GM12878 (cell line): ENCODE measurements at regions not wholly inside any gene's neighbourhood (a gene's known extent, or its start where the extent isn't known, plus 50 kb on each side); places are given as distances from the start of the nearest gene placed in this dataset.

Source experiments
- ATAC-seq: fragments of 200-7000 bp; cut with Tn5 transposase; 3 replicates; pipeline ENCODE4 v1.9.1; 2020; ENCODE audit warnings: mild to moderate bottlenecking, moderate library complexity
- BruUV-seq: library from RNA; stranded (reverse); fragments of 400-500 nt; replicated peaks from 2 replicates; lab custom pipeline; 2021; lab: Mats Ljungman, UMichigan
- CTCF ChIA-PET: fragments of 300-600 bp; sonication (Branson Sonifier 250); formaldehyde crosslinking; extraction: SDS; loops from one replicate; lab custom pipeline; 2021; ENCODE audit warnings: inconsistent platforms; lab: Yijun Ruan, JAX
- POLR2A ChIA-PET: fragments of 350-600 bp; formaldehyde crosslinking; extraction: SDS; loops from one replicate; lab custom pipeline; 2021; ENCODE audit warnings: inconsistent platforms; lab: Charles Lee
- RAD21 ChIA-PET: fragments of 300-600 bp; sonication (Branson Sonifier 250); formaldehyde crosslinking; loops from one replicate; lab custom pipeline; 2023; ENCODE audit warnings: antibody characterized with exemption; ENCODE audit not compliant: unreplicated experiment; lab: Charles Lee
- SMC1A ChIA-PET: fragments of 300-600 bp; sonication (Branson Sonifier 250); formaldehyde crosslinking; loops from one replicate; lab custom pipeline; 2023; ENCODE audit not compliant: unreplicated experiment, uncharacterized antibody; lab: Charles Lee
- DNase-seq: peaks from one replicate; pipeline ENCODE4 v3.0.0-alpha.2; 2011; ENCODE audit warnings: low read depth, low spot score
- FAIRE-seq: peaks from 3 replicates; lab custom pipeline; 2011; peaks lifted over from hg19 to GRCh38; lab: Jason Lieb, UNC
- H2AFZ ChIP-seq: 2 replicates; pipeline ENCODE4 v1.6.0; 2011; ENCODE audit warnings: low read depth, low read length, control low read depth; ENCODE audit not compliant: control insufficient read depth
- H3K27ac ChIP-seq: 2 replicates; pipeline ENCODE4 v1.5.1; 2011; ENCODE audit warnings: control low read depth; ENCODE audit not compliant: control insufficient read depth, insufficient read depth
- H3K27me3 ChIP-seq, 2 experiments: replicated peaks in 1 of 2; 2 replicates each; pipeline versions ENCODE4 v1.6.0 to v1.6.1; 2011; ENCODE audit warnings: low read length in 1 of 2; ENCODE audit not compliant: control insufficient read depth in 2 of 2, insufficient read depth in 2 of 2
- H3K36me3 ChIP-seq, 2 experiments: 2 replicates each; pipeline ENCODE4 v1.5.1; 2011; ENCODE audit warnings: low read length in 1 of 2; ENCODE audit not compliant: control insufficient read depth in 2 of 2, insufficient read depth in 2 of 2
- H3K4me1 ChIP-seq: 2 replicates; pipeline ENCODE4 v1.6.1; 2011; ENCODE audit warnings: mild to moderate bottlenecking, low read length, moderate library complexity, mixed read lengths; ENCODE audit not compliant: control insufficient read depth, insufficient read depth
- H3K4me2 ChIP-seq: 2 replicates; pipeline ENCODE4 v1.6.0; 2011; ENCODE audit warnings: control low read depth; ENCODE audit not compliant: control insufficient read depth, insufficient read depth
- H3K4me3 ChIP-seq: fragments of 200-600 bp; sonication (generic); 2 replicates; pipeline ENCODE4 v1.5.1; 2016
- H3K79me2 ChIP-seq: 2 replicates; pipeline ENCODE4 v1.6.0; 2011; ENCODE audit warnings: low read length; ENCODE audit not compliant: control insufficient read depth, insufficient read depth
- H3K9ac ChIP-seq: 2 replicates; pipeline ENCODE4 v1.8.0; 2011; ENCODE audit warnings: low read length, control low read depth, mixed read lengths; ENCODE audit not compliant: control insufficient read depth, insufficient read depth
- H3K9me3 ChIP-seq: replicated peaks from 3 replicates; pipeline ENCODE4 v1.5.1; 2011; ENCODE audit warnings: mild to moderate bottlenecking, low read length; ENCODE audit not compliant: control insufficient read depth, insufficient read depth
- H4K20me1 ChIP-seq: 2 replicates; pipeline ENCODE4 v1.6.0; 2011; ENCODE audit not compliant: control insufficient read depth, insufficient read depth
- CHD4 ChIP-seq: fragments of 200-600 bp; sonication (generic); IDR thresholded peaks from 2 replicates; pipeline ENCODE4 v1.6.1; 2016; ENCODE audit warnings: mild to moderate bottlenecking
- CREM ChIP-seq: IDR thresholded peaks from 2 replicates; pipeline ENCODE4 v1.6.1; 2014; ENCODE audit warnings: antibody characterized with exemption, low read depth
- IRF4 ChIP-seq: IDR thresholded peaks from 2 replicates; pipeline ENCODE4 v1.6.1; 2011; ENCODE audit warnings: low read depth, low read length
- MTA2 ChIP-seq: fragments of 450-650 bp; IDR thresholded peaks from 2 replicates; pipeline ENCODE4 v1.6.1; 2016; ENCODE audit warnings: low read depth, mild to moderate bottlenecking, moderate library complexity
- MYC ChIP-seq: IDR thresholded peaks from 2 replicates; pipeline ENCODE4 v1.6.1; 2011; ENCODE audit warnings: mild to moderate bottlenecking, low read length, moderate library complexity, inconsistent platforms; ENCODE audit not compliant: insufficient read depth, insufficient replicate concordance, insufficient read length, severe bottlenecking
- NFXL1 ChIP-seq: fragments of 450-650 bp; IDR thresholded peaks from 2 replicates; pipeline ENCODE4 v1.6.1; 2017; ENCODE audit warnings: antibody characterized with exemption, mild to moderate bottlenecking, borderline replicate concordance
- NRF1 ChIP-seq: conservative IDR thresholded peaks from 2 replicates; pipeline ENCODE4 v1.6.1; 2011; ENCODE audit warnings: mild to moderate bottlenecking, low read depth, low read length, improper control_type of control experiment
- RBBP5 ChIP-seq: fragments of 200-600 bp; sonication (generic); conservative IDR thresholded peaks from 2 replicates; pipeline ENCODE4 v1.6.1; 2016
- TBL1XR1 ChIP-seq: IDR thresholded peaks from 2 replicates; pipeline ENCODE4 v1.6.1; 2012; ENCODE audit warnings: low read depth, low read length, improper control_type of control experiment
- WGBS: methylation state at CpG from one replicate; pipeline ENCODE4 v1.1.6; 2016; ENCODE audit warnings: low lambda C conversion rate; ENCODE audit not compliant: insufficient replicate concordance, insufficient coverage; ENCODE audit errors: missing lambda C conversion rate; 5-methylcytosine and 5-hydroxymethylcytosine counted together
- in situ Hi-C: fragments of 300-500 bp; cut with MboI; formaldehyde crosslinking; loops from 9 replicates; pipeline ENCODE4 v1.14.3; 2018; ENCODE audit warnings: mixed read lengths
- intact Hi-C: fragments of 100-400 bp; cut with micrococcal nuclease; formaldehyde crosslinking; loops from one replicate; pipeline ENCODE4 v1.14.2; 2022; ENCODE audit not compliant: unreplicated experiment
- TF ChIP-seq, protein P1 (sequence below): fragments of 450-650 bp; conservative IDR thresholded peaks from 2 replicates; pipeline ENCODE4 v1.6.1; 2017; ENCODE audit warnings: mild to moderate bottlenecking, moderate library complexity

DNA sequence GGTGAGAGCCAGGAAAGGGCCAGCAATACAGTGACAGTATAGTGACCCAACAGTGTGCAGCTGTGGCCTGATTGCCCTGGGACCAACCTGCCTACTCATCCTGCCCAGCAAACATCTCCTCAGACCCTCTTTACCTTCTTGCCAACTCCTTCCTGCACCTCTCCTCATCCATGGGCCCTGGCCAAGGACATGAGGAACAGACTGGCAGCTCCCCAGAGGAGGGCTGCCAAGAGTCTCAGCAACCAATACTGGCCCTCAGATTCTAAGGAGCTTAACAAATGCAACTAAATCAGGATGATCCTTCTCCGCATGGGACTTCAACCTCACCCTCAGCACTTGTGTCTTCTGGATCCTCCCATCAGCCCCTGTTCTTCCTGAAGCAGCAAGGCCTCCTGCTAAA lies 77.0 kb downstream of the RPL27A start:
- no peak for DNase-seq
- no peaks in the 10 kb centered on the region for H3K4me1 ChIP-seq
- intact Hi-C loops (no loop called here), in situ Hi-C loops (no loop called here)
- no peaks in the 10 kb centered on the region; a peak in 1 of 4 replicates for H3K27me3 ChIP-seq
- ChIA-PET CTCF (interaction anchor here (1.0 kb wide), 1 partner anchor 10 kb away, joined by 3 read pairs; no protein-coding TSS in a partner anchor), SMC1A (interaction anchor here (1.1 to 1.3 kb wide), 2 partner anchors 9 to 12 kb away, joined by 4 to 5 read pairs; no protein-coding TSS in a partner anchor), RAD21 (no interaction called here), POLR2A (interaction anchor here (0.5 to 0.6 kb wide), 2 partner anchors 15 to 650 kb away, joined by 3 to 4 read pairs; no protein-coding TSS in a partner anchor)
- no peak overlapping the region for H2AFZ ChIP-seq
- no TSS peak for BruUV-seq
- H3K9me3 ChIP-seq: no peaks in the 10 kb centered on the region
- H3K4me3 ChIP-seq: no peak overlapping the region
- H3K79me2 ChIP-seq: no peaks in the 10 kb centered on the region
- no peaks in the 10 kb centered on the region for H4K20me1 ChIP-seq
- H3K9ac ChIP-seq: no peak overlapping the region
- no peak overlapping the region for H3K27ac ChIP-seq
- ATAC-seq: no peak
- FAIRE-seq: no peak
- no peaks in the 10 kb centered on the region for H3K36me3 ChIP-seq
- H3K4me2 ChIP-seq: no peak overlapping the region
- WGBS: 100% methylated on average over 1 of the region's 1 CpG
- TF ChIP-seq MYC (no peak), IRF4 (no peak), NFXL1 (no peak), TBL1XR1 (no peak), NRF1 (no peak), RBBP5 (no peak), CREM (no peak), MTA2 (no peak), CHD4 (no peak)
- TF ChIP-seq, protein P1, sequence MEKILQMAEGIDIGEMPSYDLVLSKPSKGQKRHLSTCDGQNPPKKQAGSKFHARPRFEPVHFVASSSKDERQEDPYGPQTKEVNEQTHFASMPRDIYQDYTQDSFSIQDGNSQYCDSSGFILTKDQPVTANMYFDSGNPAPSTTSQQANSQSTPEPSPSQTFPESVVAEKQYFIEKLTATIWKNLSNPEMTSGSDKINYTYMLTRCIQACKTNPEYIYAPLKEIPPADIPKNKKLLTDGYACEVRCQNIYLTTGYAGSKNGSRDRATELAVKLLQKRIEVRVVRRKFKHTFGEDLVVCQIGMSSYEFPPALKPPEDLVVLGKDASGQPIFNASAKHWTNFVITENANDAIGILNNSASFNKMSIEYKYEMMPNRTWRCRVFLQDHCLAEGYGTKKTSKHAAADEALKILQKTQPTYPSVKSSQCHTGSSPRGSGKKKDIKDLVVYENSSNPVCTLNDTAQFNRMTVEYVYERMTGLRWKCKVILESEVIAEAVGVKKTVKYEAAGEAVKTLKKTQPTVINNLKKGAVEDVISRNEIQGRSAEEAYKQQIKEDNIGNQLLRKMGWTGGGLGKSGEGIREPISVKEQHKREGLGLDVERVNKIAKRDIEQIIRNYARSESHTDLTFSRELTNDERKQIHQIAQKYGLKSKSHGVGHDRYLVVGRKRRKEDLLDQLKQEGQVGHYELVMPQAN: no peak
